Heart left ventricle (tissue), 16 donors: ENCODE measurements at regions not wholly inside any gene's neighbourhood (a gene's known extent, or its start where the extent isn't known, plus 50 kb on each side); places are given as distances from the start of the nearest gene placed in this dataset.

Experiments
- ATAC-seq, 4 donors: fragments of 200-7000 bp; cut with Tn5 transposase; one replicate each; pipeline ENCODE4 v1.9.1; 2020 to 2022; ENCODE audit warnings: moderate library complexity in 4 of 4, mild to moderate bottlenecking in 3 of 4, moderate number of reproducible peaks in 1 of 4
- DNase-seq, 5 donors: peaks; one replicate each; pipeline ENCODE4 v3.0.0-alpha.2; 2020
- H3K27ac ChIP-seq, 12 donors: fragments of 200-600 bp; sonication (generic) in 4 of 12; one replicate each; pipeline versions ENCODE4 v1.5.0 to v1.8.0; 2016 to 2022; ENCODE audit warnings: mild to moderate bottlenecking in 2 of 12
- H3K27me3 ChIP-seq, 9 donors: fragments of 200-600 bp; sonication (generic) in 2 of 9; one replicate each; pipeline versions ENCODE4 v1.5.1 to v1.8.0; 2016 to 2022; ENCODE audit warnings: mild to moderate bottlenecking in 3 of 9
- H3K36me3 ChIP-seq, 9 donors: fragments of 200-600 bp; sonication (generic) in 2 of 9; one replicate each; pipeline versions ENCODE4 v1.5.0 to v1.8.0; 2018 to 2022; ENCODE audit warnings: mild to moderate bottlenecking in 2 of 9
- H3K4me1 ChIP-seq, 12 donors: fragments of 200-600 bp; sonication (generic) in 4 of 12; one replicate each; pipeline versions ENCODE4 v1.5.0 to v1.8.0; 2016 to 2022; ENCODE audit warnings: mild to moderate bottlenecking in 3 of 12
- H3K4me3 ChIP-seq, 12 donors: fragments of 200-600 bp; sonication (generic) in 4 of 12; one replicate each; pipeline versions ENCODE4 v1.5.0 to v1.8.0; 2017 to 2022; ENCODE audit warnings: mild to moderate bottlenecking in 9 of 12, moderate library complexity in 4 of 12
- H3K9me3 ChIP-seq, 12 donors: fragments of 200-600 bp; sonication (generic) in 4 of 12; one replicate each; pipeline versions ENCODE4 v1.5.0 to v1.8.0; 2016 to 2022; ENCODE audit warnings: mild to moderate bottlenecking in 1 of 12
- POLR2A ChIP-seq, 2 donors: fragments of 450-650 bp; IDR thresholded peaks; one replicate each; pipeline ENCODE4 v1.6.1; 2017; ENCODE audit warnings: antibody characterized with exemption in 2 of 2, mild to moderate bottlenecking in 2 of 2, moderate library complexity in 2 of 2
- WGBS, 4 donors: extraction: QIAGEN DNeasy Blood & Tissue Kit in 2 of 4; methylation state at CpG; one replicate each; pipeline versions ENCODE4 v1.1.5 to v1.1.7; 2013 to 2018; 5-methylcytosine and 5-hydroxymethylcytosine counted together
- intact Hi-C, 10 donors: fragments of 100-400 bp; cut with DNase I; formaldehyde crosslinking; loops; one replicate each; pipeline versions ENCODE4 v1.11.1 to v1.14.2; 2022
- TF ChIP-seq, protein P1 (sequence below), 12 donors: fragments of 200-600 bp; sonication (generic) in 4 of 12; IDR thresholded peaks; one replicate each; pipeline versions ENCODE4 v1.5.0 to v1.8.0; 2018 to 2022; ENCODE audit warnings: antibody characterized with exemption in 12 of 12, mild to moderate bottlenecking in 5 of 12
- donor health status: ischemic (EF 13 %, LVEDD 7.1; RV severe dilation, severe dysfunction).
- donor health status: healthy with polysubstance abuse.
- donor health status: DM: no; HTN: yes; CAD: no.
- donor health status: DM: no; HTN: no; CAD: no.
- donor health status: ischemic (EF 25% LVEDD 6.9; RV normal size, moderate dysfunction).
- donor health status: ischemic (EF 25% LVEDD 5.7; RV mildly dilated, moderate dysfunction).
- donor health status: healthy.
- donor health status: DM: yes; HTN: yes; CAD: no.
- donor health status: ischemic (EF 35%, LVEDD 5.7; RV mildly dilated, moderate dysfunction).
- donor health status: nonischemic (EF 11% LVEDD 7.7; RV severe dilation, severe dysfunction).
- donor health status: DM: yes; HTN: yes; CAD: no.
- donor health status: PGD.
- donor health status: ischemic (EF 29% LVEDD 5.4; RV normal size, mild dysfunction).
- donor health status: nonischemic (EF 23%, LVEDD 6.1; RV moderate dilation, normal function).

DNA sequence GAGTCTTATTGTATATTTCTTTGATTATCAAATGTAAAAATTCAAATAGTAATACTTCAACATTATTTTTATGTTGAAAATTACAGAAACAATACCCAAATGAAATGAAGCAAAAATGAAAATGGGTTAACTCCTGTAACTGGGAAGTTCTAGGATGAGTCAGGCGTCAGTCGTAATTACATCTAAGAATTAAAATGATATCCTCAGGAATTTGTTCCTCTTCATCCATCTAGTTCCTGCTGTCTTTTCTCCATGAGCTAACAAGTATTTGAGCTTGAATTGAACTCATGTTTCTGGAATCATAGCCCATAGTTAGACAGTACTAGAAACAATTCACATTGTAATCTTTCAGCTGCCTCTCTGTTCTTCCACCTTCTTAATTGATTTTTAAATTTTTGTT lies 568.3 kb upstream of the TLE4 start:
- no peaks in the 10 kb centered on the region for H3K27me3 ChIP-seq
- no peak overlapping the region for H3K4me3 ChIP-seq
- 86 to 91% (median 88%) methylated on average over 2 of the region's 2 CpGs for WGBS, 4 donors
- peaks cover 0 to 9% (median 0%) of the 10 kb centered on the region in 12 donors for H3K9me3 ChIP-seq
- no peaks in the 10 kb centered on the region for H3K4me1 ChIP-seq
- no peak for DNase-seq
- intact Hi-C loops: no loop called here
- TF ChIP-seq POLR2A (IDR thresholded peaks at IDR 0.05): no peak
- TF ChIP-seq, protein P1, sequence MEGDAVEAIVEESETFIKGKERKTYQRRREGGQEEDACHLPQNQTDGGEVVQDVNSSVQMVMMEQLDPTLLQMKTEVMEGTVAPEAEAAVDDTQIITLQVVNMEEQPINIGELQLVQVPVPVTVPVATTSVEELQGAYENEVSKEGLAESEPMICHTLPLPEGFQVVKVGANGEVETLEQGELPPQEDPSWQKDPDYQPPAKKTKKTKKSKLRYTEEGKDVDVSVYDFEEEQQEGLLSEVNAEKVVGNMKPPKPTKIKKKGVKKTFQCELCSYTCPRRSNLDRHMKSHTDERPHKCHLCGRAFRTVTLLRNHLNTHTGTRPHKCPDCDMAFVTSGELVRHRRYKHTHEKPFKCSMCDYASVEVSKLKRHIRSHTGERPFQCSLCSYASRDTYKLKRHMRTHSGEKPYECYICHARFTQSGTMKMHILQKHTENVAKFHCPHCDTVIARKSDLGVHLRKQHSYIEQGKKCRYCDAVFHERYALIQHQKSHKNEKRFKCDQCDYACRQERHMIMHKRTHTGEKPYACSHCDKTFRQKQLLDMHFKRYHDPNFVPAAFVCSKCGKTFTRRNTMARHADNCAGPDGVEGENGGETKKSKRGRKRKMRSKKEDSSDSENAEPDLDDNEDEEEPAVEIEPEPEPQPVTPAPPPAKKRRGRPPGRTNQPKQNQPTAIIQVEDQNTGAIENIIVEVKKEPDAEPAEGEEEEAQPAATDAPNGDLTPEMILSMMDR (IDR thresholded peaks at IDR 0.05): no peak
- H3K36me3 ChIP-seq: no peaks in the 10 kb centered on the region
- H3K27ac ChIP-seq: no peak overlapping the region
- no peak for ATAC-seq

DNA sequence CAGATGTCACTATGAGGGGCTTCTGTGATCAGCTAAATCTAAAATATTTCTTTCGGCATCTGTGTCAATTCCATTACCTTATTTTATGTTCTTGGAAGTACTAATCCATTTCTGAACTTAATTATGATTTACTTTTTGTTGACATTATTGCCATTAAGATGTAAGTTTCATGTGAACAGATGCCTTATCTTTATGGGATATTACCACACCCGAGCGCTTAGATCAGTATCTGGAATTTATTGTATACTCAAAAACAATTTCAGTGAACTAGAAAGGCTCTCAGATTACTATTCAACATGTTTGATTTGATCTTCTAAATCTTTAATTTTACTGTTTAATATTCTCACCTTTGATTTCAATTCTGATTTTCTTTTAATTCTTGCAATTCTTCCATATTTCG lies 567.7 kb upstream of the TLE4 start:
- no peaks in the 10 kb centered on the region for H3K36me3 ChIP-seq
- intact Hi-C loops: no loop called here
- no peak overlapping the region for H3K27ac ChIP-seq
- ATAC-seq (no peak), DNase-seq (no peak)
- no peaks in the 10 kb centered on the region for H3K27me3 ChIP-seq
- H3K4me3 ChIP-seq: no peak overlapping the region
- WGBS, 4 donors: 91 to 93% (median 93%) methylated on average over 4 of the region's 4 CpGs
- TF ChIP-seq, protein P1 (IDR thresholded peaks at IDR 0.05): no peak
- no peak for TF ChIP-seq POLR2A (IDR thresholded peaks at IDR 0.05)
- no peaks in the 10 kb centered on the region for H3K4me1 ChIP-seq
- H3K9me3 ChIP-seq: peaks cover 0 to 8% (median 0%) of the 10 kb centered on the region in 12 donors

DNA sequence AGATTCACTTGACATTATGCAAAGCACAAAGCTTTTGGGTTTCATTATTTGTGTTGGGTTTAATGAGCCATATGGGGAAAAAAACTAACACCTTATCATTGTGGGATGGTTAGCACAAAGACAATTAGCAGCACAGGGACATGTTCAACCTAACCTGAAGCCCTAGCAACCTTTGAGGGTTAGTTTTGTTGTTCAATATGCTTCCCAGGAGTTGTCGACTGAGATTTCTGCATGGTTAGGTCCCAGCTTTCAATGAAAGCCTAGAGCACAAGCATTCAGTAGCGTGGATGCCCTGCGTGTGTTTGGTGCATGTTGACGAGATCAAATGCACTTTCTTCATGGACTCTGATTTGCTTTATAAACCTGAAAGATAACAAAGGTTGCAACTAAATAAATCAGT lies 565.2 kb upstream of the TLE4 start:
- Histone ChIP-seq H3K9me3 (no peaks in the 10 kb centered on the region), H3K27me3 (no peaks in the 10 kb centered on the region), H3K4me3 (no peak overlapping the region), H3K4me1 (no peaks in the 10 kb centered on the region), H3K36me3 (no peaks in the 10 kb centered on the region), H3K27ac (no peak overlapping the region)
- intact Hi-C loops: no loop called here
- WGBS, 4 donors: 78 to 92% (median 85%) methylated on average over 4 of the region's 4 CpGs
- no peak for TF ChIP-seq POLR2A (IDR thresholded peaks at IDR 0.05)
- TF ChIP-seq, protein P1 (IDR thresholded peaks at IDR 0.05): no peak
- DNase-seq: no peak
- no peak for ATAC-seq

DNA sequence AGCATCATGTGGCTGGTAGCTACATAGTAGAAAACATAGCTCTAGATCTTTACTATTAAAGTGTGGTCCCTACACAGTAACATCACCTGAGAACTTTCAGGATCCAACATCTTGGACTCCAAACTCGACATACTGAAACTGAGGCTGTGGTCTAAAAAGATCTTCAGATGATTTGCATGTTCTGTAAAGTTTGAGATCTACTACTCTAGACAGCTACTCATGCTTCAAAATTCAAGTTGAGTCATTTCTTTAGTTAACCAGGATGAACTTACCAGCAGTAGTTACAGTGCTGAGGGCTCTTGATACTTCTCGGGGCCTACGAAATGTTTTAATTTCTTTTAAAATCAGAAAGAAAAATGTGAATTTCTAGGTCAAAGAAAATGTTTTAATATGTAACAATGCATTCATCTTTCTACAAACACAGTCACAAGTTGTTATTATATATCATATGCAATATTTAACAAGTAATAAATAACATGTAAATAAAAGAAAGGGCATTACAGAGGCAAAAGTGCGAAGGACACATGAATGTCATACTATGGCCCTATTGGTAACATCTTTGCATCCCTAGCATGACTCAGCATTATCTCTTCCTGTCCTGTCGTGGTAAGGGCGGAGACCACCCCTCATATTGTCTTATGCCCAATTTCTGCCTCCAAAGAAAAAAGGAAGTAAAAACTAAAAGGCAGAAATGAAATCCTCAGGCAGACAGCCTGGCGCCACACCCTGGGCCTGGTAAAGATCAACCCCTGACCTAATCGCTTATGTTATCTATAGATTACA lies 563.9 kb upstream of the TLE4 start:
- ATAC-seq (no peak), DNase-seq (no peak)
- Histone ChIP-seq H3K27ac (no peak overlapping the region), H3K27me3 (no peaks in the 10 kb centered on the region), H3K4me1 (no peaks in the 10 kb centered on the region), H3K9me3 (no peaks in the 10 kb centered on the region), H3K4me3 (no peak overlapping the region), H3K36me3 (no peaks in the 10 kb centered on the region)
- intact Hi-C loops: no loop called here
- TF ChIP-seq, protein P1 (IDR thresholded peaks at IDR 0.05): no peak
- TF ChIP-seq POLR2A (IDR thresholded peaks at IDR 0.05): no peak
- WGBS, 4 donors: 79 to 83% (median 82%) methylated on average over 8 of the region's 8 CpGs
